WTC11 (cell line): ENCODE measurements at regions not wholly inside any gene's neighbourhood (a gene's known extent, or its start where the extent isn't known, plus 50 kb on each side); places are given as distances from the start of the nearest gene placed in this dataset.

ENCODE experiments used
- ATAC-seq: fragments of 200-7000 bp; cut with Tn5 transposase; 2 replicates; pipeline ENCODE4 v1.10.0; 2021; ENCODE audit warnings: mild to moderate bottlenecking, moderate library complexity
- CTCF ChIA-PET: fragments of 300-600 bp; sonication (Branson Sonifier 250); formaldehyde crosslinking; loops from one replicate; lab custom pipeline; 2021; ENCODE audit warnings: antibody characterized with exemption; lab: Charles Lee
- POLR2A ChIA-PET: fragments of 350-600 bp; sonication (Branson Sonifier 250); formaldehyde crosslinking; loops from one replicate; lab custom pipeline; 2021; ENCODE audit warnings: antibody characterized with exemption; lab: Charles Lee
- DNase-seq: peaks from one replicate; pipeline ENCODE4 v3.0.0; 2021; ENCODE audit warnings: low spot score
- H3K27ac Mint-ChIP-seq: 2 replicates; pipeline ENCODE4 v1.8.0; 2021; ENCODE audit warnings: mixed read lengths
- H3K27me3 Mint-ChIP-seq: 2 replicates; pipeline ENCODE4 v1.8.0; 2021; ENCODE audit warnings: low read depth, mild to moderate bottlenecking, moderate library complexity, mixed read lengths
- H3K36me3 Mint-ChIP-seq: 2 replicates; pipeline ENCODE4 v1.8.0; 2021; ENCODE audit warnings: mixed read lengths
- H3K4me1 Mint-ChIP-seq: 2 replicates; pipeline ENCODE4 v1.8.0; 2022; ENCODE audit warnings: mixed read lengths
- H3K4me3 Mint-ChIP-seq: 2 replicates; pipeline ENCODE4 v1.8.0; 2021; ENCODE audit warnings: mild to moderate bottlenecking, moderate library complexity, mixed read lengths
- H3K9me3 Mint-ChIP-seq: 2 replicates; pipeline ENCODE4 v1.8.0; 2021; ENCODE audit warnings: mixed read lengths
- CBFB ChIP-seq: sonication (generic); formaldehyde crosslinking; IDR thresholded peaks from 2 replicates; pipeline ENCODE4 v1.8.1; 2022; ENCODE audit warnings: mild to moderate bottlenecking, low read depth, missing genetic modification reagents
- CREB1 ChIP-seq: sonication (generic); formaldehyde crosslinking; IDR thresholded peaks from 2 replicates; pipeline ENCODE4 v1.8.0; 2023; ENCODE audit warnings: mild to moderate bottlenecking, missing genetic modification reagents
- EMX1 ChIP-seq: fragments of 250-450 bp; sonication (Bioruptor Pico); IDR thresholded peaks from 2 replicates; pipeline ENCODE4 v1.8.0; 2021; ENCODE audit warnings: mild to moderate bottlenecking
- FOXJ3 ChIP-seq: sonication (generic); formaldehyde crosslinking; IDR thresholded peaks from 2 replicates; pipeline ENCODE4 v1.9.0; 2021; ENCODE audit warnings: missing genetic modification reagents, mild to moderate bottlenecking, borderline replicate concordance
- FOXK1 ChIP-seq: sonication (generic); formaldehyde crosslinking; IDR thresholded peaks from 2 replicates; pipeline ENCODE4 v1.8.0; 2022; ENCODE audit warnings: mild to moderate bottlenecking, moderate library complexity, missing genetic modification reagents
- HMGA2 ChIP-seq: fragments of 250-450 bp; sonication (Bioruptor Pico); IDR thresholded peaks from 2 replicates; pipeline ENCODE4 v1.4.0; 2021; ENCODE audit warnings: mild to moderate bottlenecking, moderate library complexity
- IRF2 ChIP-seq: sonication (generic); formaldehyde crosslinking; IDR thresholded peaks from 2 replicates; pipeline ENCODE4 v1.8.0; 2022; ENCODE audit warnings: low read depth, missing genetic modification reagents, borderline replicate concordance
- KAT7 ChIP-seq: sonication (generic); formaldehyde crosslinking; IDR thresholded peaks from 2 replicates; pipeline ENCODE4 v1.8.1; 2023; ENCODE audit warnings: missing genetic modification reagents, mild to moderate bottlenecking, borderline replicate concordance
- RELA ChIP-seq: sonication (generic); formaldehyde crosslinking; IDR thresholded peaks from 2 replicates; pipeline ENCODE4 v1.8.1; 2022; ENCODE audit warnings: missing genetic modification reagents, mild to moderate bottlenecking, borderline replicate concordance
- RORB ChIP-seq: fragments of 250-450 bp; sonication (Bioruptor Pico); IDR thresholded peaks from 2 replicates; pipeline ENCODE4 v1.9.0; 2021; ENCODE audit warnings: mild to moderate bottlenecking
- TF ChIP-seq, protein P1 (sequence below): sonication (generic); formaldehyde crosslinking; IDR thresholded peaks from 2 replicates; pipeline ENCODE4 v1.8.1; 2023; ENCODE audit warnings: mild to moderate bottlenecking, moderate library complexity, missing genetic modification reagents
- TF ChIP-seq, protein P2 (sequence below): sonication (generic); formaldehyde crosslinking; IDR thresholded peaks from 2 replicates; pipeline ENCODE4 v1.8.0; 2023; ENCODE audit warnings: mild to moderate bottlenecking, missing genetic modification reagents
- TF ChIP-seq, protein P3 (sequence below): sonication (generic); formaldehyde crosslinking; IDR thresholded peaks from 2 replicates; pipeline ENCODE4 v1.8.0; 2022; ENCODE audit warnings: mild to moderate bottlenecking, missing genetic modification reagents
- TF ChIP-seq, protein P4 (sequence below): sonication (generic); formaldehyde crosslinking; IDR thresholded peaks from 2 replicates; pipeline ENCODE4 v1.8.1; 2023; ENCODE audit warnings: mild to moderate bottlenecking, missing genetic modification reagents
- TF ChIP-seq, protein P5 (sequence below): sonication (generic); formaldehyde crosslinking; IDR thresholded peaks from 2 replicates; pipeline ENCODE4 v1.8.1; 2023; ENCODE audit warnings: mild to moderate bottlenecking, missing genetic modification reagents, moderate library complexity
- TF ChIP-seq, protein P6 (sequence below): fragments of 250-450 bp; sonication (Bioruptor Pico); IDR thresholded peaks from 2 replicates; pipeline ENCODE4 v2.1.2; 2022; ENCODE audit warnings: mild to moderate bottlenecking, moderate library complexity
- TF ChIP-seq, protein P7 (sequence below): fragments of 250-450 bp; sonication (Bioruptor Pico); IDR thresholded peaks from 2 replicates; pipeline ENCODE4 v1.9.0; 2021; ENCODE audit warnings: mild to moderate bottlenecking
- TF ChIP-seq, protein P8 (sequence below): fragments of 200-600 bp; IDR thresholded peaks from 2 replicates; pipeline ENCODE4 v1.8.0; 2022; ENCODE audit warnings: antibody characterized with exemption
- TF ChIP-seq, protein P9 (sequence below): sonication (generic); formaldehyde crosslinking; conservative IDR thresholded peaks from 2 replicates; pipeline ENCODE4 v1.8.1; 2022; ENCODE audit warnings: mild to moderate bottlenecking, missing genetic modification reagents

DNA sequence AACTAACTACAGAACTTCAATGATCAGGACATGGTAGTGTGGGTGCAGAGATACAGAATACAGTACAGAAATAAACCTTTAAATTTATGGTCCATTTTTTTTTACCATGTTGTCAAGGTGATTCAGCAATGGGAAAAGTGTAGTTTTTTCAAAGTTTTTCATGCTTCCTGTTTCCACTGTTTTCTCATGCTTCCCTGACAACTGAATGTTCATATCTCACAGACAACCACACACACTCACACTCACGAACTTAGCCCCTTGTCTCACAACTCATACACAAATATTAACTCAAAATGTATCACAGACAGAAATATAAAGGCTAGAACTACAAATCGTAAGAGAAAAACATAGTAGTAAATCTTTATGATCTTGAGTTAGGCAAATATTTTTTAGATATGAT lies 232.6 kb upstream of the CDYL start:
- no peaks in the 10 kb centered on the region for H3K4me1 Mint-ChIP-seq
- CTCF ChIA-PET: no interaction called here
- ATAC-seq (no peak), DNase-seq (no peak)
- POLR2A ChIA-PET: no interaction called here
- peaks cover 11% of the 10 kb centered on the region for H3K9me3 Mint-ChIP-seq
- H3K36me3 Mint-ChIP-seq: no peaks in the 10 kb centered on the region
- H3K27me3 Mint-ChIP-seq: no peaks in the 10 kb centered on the region
- no peak overlapping the region for H3K4me3 Mint-ChIP-seq
- TF ChIP-seq, protein P1, sequence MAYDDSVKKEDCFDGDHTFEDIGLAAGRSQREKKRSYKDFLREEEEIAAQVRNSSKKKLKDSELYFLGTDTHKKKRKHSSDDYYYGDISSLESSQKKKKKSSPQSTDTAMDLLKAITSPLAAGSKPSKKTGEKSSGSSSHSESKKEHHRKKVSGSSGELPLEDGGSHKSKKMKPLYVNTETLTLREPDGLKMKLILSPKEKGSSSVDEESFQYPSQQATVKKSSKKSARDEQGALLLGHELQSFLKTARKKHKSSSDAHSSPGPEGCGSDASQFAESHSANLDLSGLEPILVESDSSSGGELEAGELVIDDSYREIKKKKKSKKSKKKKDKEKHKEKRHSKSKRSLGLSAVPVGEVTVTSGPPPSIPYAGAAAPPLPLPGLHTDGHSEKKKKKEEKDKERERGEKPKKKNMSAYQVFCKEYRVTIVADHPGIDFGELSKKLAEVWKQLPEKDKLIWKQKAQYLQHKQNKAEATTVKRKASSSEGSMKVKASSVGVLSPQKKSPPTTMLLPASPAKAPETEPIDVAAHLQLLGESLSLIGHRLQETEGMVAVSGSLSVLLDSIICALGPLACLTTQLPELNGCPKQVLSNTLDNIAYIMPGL (CRISPR knock-in tag): no peak
- TF ChIP-seq, protein P2, sequence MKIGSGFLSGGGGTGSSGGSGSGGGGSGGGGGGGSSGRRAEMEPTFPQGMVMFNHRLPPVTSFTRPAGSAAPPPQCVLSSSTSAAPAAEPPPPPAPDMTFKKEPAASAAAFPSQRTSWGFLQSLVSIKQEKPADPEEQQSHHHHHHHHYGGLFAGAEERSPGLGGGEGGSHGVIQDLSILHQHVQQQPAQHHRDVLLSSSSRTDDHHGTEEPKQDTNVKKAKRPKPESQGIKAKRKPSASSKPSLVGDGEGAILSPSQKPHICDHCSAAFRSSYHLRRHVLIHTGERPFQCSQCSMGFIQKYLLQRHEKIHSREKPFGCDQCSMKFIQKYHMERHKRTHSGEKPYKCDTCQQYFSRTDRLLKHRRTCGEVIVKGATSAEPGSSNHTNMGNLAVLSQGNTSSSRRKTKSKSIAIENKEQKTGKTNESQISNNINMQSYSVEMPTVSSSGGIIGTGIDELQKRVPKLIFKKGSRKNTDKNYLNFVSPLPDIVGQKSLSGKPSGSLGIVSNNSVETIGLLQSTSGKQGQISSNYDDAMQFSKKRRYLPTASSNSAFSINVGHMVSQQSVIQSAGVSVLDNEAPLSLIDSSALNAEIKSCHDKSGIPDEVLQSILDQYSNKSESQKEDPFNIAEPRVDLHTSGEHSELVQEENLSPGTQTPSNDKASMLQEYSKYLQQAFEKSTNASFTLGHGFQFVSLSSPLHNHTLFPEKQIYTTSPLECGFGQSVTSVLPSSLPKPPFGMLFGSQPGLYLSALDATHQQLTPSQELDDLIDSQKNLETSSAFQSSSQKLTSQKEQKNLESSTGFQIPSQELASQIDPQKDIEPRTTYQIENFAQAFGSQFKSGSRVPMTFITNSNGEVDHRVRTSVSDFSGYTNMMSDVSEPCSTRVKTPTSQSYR: no peak
- TF ChIP-seq CBFB (CRISPR knock-in tag) (no peak), RELA (no peak), IRF2 (CRISPR knock-in tag) (no peak), CREB1 (no peak), EMX1 (no peak)
- TF ChIP-seq, protein P3, sequence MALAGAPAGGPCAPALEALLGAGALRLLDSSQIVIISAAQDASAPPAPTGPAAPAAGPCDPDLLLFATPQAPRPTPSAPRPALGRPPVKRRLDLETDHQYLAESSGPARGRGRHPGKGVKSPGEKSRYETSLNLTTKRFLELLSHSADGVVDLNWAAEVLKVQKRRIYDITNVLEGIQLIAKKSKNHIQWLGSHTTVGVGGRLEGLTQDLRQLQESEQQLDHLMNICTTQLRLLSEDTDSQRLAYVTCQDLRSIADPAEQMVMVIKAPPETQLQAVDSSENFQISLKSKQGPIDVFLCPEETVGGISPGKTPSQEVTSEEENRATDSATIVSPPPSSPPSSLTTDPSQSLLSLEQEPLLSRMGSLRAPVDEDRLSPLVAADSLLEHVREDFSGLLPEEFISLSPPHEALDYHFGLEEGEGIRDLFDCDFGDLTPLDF (CRISPR knock-in tag): no peak
- TF ChIP-seq, protein P4, sequence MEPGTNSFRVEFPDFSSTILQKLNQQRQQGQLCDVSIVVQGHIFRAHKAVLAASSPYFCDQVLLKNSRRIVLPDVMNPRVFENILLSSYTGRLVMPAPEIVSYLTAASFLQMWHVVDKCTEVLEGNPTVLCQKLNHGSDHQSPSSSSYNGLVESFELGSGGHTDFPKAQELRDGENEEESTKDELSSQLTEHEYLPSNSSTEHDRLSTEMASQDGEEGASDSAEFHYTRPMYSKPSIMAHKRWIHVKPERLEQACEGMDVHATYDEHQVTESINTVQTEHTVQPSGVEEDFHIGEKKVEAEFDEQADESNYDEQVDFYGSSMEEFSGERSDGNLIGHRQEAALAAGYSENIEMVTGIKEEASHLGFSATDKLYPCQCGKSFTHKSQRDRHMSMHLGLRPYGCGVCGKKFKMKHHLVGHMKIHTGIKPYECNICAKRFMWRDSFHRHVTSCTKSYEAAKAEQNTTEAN (CRISPR knock-in tag): no peak
- TF ChIP-seq, protein P5, sequence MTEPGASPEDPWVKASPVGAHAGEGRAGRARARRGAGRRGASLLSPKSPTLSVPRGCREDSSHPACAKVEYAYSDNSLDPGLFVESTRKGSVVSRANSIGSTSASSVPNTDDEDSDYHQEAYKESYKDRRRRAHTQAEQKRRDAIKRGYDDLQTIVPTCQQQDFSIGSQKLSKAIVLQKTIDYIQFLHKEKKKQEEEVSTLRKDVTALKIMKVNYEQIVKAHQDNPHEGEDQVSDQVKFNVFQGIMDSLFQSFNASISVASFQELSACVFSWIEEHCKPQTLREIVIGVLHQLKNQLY (CRISPR knock-in tag): no peak
- TF ChIP-seq, protein P6, sequence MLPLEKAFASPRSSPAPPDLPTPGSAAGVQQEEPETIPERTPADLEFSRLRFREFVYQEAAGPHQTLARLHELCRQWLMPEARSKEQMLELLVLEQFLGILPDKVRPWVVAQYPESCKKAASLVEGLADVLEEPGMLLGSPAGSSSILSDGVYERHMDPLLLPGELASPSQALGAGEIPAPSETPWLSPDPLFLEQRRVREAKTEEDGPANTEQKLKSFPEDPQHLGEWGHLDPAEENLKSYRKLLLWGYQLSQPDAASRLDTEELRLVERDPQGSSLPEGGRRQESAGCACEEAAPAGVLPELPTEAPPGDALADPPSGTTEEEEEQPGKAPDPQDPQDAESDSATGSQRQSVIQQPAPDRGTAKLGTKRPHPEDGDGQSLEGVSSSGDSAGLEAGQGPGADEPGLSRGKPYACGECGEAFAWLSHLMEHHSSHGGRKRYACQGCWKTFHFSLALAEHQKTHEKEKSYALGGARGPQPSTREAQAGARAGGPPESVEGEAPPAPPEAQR (CRISPR knock-in tag): no peak
- H3K27ac Mint-ChIP-seq: no peak overlapping the region

DNA sequence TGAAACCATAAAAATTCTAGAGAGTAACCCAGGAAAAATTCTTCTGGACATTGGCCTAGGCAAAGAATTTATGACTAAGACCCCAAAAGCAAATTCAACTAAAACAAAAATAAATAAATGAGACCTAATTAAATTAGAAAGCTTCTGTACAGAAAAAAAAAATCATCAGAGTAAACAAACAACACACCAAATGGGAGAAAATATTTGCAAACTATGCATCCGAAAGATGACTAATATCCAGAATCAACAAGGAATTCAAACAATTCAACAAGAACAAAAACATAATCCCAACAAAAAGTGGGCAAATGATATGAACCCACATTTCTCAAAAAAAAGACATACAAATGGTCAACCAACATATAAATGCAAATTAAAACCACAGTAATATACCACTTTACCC lies 242.6 kb upstream of the CDYL start:
- ATAC-seq: no peak
- Mint-ChIP-seq H3K9me3 (peaks cover 45% of the 10 kb centered on the region), H3K36me3 (no peaks in the 10 kb centered on the region; the same call in 1 of the 2 replicates), H3K27me3 (no peaks in the 10 kb centered on the region; the same call in 1 of the 2 replicates), H3K4me3 (no peak overlapping the region), H3K27ac (no peak overlapping the region), H3K4me1 (no peaks in the 10 kb centered on the region)
- DNase-seq: no peak
- ChIA-PET CTCF (no interaction called here), POLR2A (no interaction called here)
- TF ChIP-seq FOXK1 (CRISPR knock-in tag) (no peak), RORB (no peak), FOXJ3 (CRISPR knock-in tag) (no peak), HMGA2 (CRISPR knock-in tag) (no peak), EMX1 (no peak), KAT7 (CRISPR knock-in tag) (no peak)
- TF ChIP-seq, protein P3 (CRISPR knock-in tag): no peak
- TF ChIP-seq, protein P7, sequence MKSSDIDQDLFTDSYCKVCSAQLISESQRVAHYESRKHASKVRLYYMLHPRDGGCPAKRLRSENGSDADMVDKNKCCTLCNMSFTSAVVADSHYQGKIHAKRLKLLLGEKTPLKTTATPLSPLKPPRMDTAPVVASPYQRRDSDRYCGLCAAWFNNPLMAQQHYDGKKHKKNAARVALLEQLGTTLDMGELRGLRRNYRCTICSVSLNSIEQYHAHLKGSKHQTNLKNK: no peak
- TF ChIP-seq, protein P8, sequence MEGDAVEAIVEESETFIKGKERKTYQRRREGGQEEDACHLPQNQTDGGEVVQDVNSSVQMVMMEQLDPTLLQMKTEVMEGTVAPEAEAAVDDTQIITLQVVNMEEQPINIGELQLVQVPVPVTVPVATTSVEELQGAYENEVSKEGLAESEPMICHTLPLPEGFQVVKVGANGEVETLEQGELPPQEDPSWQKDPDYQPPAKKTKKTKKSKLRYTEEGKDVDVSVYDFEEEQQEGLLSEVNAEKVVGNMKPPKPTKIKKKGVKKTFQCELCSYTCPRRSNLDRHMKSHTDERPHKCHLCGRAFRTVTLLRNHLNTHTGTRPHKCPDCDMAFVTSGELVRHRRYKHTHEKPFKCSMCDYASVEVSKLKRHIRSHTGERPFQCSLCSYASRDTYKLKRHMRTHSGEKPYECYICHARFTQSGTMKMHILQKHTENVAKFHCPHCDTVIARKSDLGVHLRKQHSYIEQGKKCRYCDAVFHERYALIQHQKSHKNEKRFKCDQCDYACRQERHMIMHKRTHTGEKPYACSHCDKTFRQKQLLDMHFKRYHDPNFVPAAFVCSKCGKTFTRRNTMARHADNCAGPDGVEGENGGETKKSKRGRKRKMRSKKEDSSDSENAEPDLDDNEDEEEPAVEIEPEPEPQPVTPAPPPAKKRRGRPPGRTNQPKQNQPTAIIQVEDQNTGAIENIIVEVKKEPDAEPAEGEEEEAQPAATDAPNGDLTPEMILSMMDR: no peak
- TF ChIP-seq, protein P9, sequence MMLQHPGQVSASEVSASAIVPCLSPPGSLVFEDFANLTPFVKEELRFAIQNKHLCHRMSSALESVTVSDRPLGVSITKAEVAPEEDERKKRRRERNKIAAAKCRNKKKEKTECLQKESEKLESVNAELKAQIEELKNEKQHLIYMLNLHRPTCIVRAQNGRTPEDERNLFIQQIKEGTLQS: no peak
